ENCODE measurements at regions not wholly inside any gene's neighbourhood (a gene's known extent, or its start where the extent isn't known, plus 50 kb on each side); places are given as distances from the start of the nearest gene placed in this dataset.
"Not testable (repeated sequence)": the region's sequence is repeated elsewhere in the genome, so short reads cannot be mapped to it uniquely, and the experiment has no call there.

- DNase-seq: no peak
Observed at GRCh38 chr6:167470836-167471547, 146.1 kb downstream of the TTLL2 start.

DNA sequence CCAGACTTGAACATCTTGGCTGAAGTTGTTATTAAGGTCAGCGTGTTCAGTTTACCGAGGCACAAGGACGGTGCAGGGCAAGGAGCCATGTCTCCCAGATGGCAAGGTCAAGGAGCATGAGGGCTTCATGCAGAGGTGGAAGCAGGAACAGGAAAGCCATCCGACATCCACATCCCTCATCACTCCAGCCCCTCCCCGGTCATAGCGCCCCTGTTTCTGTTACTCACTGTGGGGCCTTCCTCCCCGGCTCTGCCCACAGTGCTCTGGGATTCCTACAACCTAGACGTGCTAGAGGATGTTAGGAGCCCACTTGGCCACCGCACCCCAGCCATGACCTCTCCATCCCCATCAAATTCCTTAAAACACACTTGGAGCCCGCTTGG, 146.7 kb downstream of the TTLL2 start:
- no peak for DNase-seq

- DNase-seq: no peak
Observed at GRCh38 chr6:167472148-167472547, 147.3 kb downstream of the TTLL2 start.

- DNase-seq: no peak
Observed at GRCh38 chr6:167472880-167473279, 148.0 kb downstream of the TTLL2 start.

DNA sequence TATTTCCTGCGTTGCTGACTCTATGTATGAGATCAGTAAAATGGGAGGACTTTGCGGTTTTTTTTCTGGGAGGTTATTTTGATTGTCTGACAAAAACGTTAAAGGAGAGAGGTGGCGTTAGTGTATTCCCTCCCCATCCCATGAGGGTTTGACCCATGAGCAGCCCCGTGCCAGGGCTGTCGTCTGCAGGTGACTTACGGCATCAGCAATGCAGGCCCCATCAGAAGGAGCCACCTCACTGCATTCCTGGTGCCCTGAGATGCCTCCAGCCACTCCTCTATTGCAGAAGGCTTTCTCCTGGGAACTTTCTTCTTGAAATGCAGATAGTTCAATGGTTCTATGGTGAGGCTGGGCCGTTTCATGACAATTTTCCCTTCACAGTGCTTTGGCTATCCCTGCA, 149.3 kb downstream of the TTLL2 start:
- no peak for DNase-seq

DNA sequence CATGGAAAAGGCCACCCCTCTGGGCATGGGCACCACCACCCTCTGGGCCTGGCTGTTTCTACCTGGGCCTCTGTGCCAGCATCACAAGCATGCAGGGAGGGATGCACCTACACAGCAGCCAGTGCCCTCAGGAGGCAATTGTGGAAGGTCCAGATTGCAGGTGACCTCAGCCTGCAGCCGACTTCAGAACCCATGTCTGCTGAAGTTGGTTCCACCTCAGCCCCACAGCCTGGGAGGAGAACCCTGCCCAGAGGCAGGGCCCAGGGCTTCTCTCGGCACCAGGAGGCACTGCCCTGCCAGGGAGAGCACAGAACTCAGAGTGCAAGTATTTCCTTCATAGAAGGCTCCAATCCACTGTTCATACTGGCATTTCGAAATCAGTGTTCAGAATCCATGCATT, 149.8 kb downstream of the TTLL2 start:
- no peak for DNase-seq

GRCh38 chr6:167475947-167476346, 151.1 kb downstream of the TTLL2 start:
- DNase-seq: no peak

DNA sequence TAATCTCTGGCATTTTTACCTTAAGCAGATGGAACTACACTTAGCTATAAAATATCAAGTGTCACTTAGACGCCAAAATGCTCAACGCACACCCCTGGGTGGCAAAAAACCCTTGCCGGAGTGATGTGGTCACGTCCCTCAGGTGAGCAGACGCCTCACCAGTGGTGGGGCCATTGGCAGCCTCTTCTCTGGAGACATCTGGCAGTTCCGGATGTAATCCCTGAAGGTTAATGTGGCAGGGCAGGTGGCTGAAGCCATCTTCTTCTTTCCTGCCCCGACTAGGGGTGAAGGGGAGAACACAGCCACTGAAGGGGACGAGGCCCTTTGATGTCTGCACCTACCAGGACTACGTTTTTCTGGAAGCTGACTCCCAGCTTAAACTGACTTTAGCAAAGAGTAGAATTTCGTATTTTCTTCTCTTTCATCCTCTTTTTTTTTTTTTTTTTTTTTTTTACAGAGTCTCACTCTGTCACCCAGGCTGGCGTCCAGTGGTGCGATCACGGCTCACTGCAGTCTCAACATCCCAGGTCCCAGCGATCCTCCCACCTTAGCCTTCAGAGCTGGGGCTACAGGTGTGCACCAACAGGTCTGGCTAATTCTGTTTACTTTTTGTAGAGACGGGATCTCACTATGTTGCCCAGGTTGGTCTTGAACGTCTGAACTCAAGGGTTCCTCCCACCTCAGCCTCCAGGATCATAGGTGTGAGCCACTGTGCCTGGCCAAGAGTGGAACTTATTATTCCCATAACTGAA, 152.1 kb downstream of the TTLL2 start:
- no peak for DNase-seq

DNA sequence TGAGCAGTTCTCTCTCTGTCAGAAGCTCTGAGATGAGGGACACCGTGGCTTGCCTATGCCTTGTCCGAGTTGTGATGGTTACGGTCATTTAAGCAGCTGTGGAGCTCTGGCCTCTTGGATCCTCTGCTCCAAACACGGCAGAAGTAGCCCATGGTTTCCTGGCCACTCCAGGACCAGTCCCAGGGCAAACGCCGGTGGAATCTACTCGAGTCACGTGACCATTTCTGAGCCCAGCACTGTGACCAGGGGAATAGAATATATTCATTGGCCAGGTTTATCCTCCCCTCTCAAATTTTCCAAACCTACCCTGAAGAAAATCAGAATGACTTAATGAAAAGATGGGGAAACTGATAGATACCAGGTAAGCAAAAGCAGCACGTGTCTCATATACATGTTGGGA, 152.8 kb downstream of the TTLL2 start:
- DNase-seq: no peak

GRCh38 chr6:167479301-167479700, 154.4 kb downstream of the TTLL2 start:
- no peak for DNase-seq

- no peak for DNase-seq
Observed at GRCh38 chr6:167479901-167480648, 155.2 kb downstream of the TTLL2 start.

GRCh38 chr6:167481307-167481926, 156.5 kb downstream of the TTLL2 start:
- no peak for DNase-seq

GRCh38 chr6:167482801-167483200, 157.9 kb downstream of the TTLL2 start:
- DNase-seq: not testable (repeated sequence)

GRCh38 chr6:167485186-167485978, 160.5 kb downstream of the TTLL2 start:
- DNase-seq: no peak

GRCh38 chr6:167487749-167488664, 163.1 kb downstream of the TTLL2 start:
- no peak for DNase-seq

- no peak for DNase-seq
Observed at GRCh38 chr6:167491438-167492099, 166.7 kb downstream of the TTLL2 start.

GRCh38 chr6:167492100-167492449, 167.2 kb downstream of the TTLL2 start:
- DNase-seq: no peak

DNA sequence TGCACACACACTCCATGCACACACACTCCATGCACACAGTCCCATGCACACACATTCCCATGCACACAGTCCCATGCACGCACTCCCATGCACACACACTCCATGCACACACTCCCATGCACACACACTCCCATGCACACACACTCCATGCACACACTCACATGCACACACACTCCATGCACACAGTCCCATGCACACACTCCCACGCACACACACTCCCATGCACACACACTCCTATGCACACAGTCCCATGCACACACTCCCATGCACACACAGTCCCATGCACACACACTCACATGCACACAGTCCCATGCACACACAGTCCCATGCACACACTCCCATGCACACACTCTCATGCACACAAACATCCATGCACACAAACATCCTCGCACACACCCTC, 168.4 kb downstream of the TTLL2 start:
- DNase-seq: no peak

DNA sequence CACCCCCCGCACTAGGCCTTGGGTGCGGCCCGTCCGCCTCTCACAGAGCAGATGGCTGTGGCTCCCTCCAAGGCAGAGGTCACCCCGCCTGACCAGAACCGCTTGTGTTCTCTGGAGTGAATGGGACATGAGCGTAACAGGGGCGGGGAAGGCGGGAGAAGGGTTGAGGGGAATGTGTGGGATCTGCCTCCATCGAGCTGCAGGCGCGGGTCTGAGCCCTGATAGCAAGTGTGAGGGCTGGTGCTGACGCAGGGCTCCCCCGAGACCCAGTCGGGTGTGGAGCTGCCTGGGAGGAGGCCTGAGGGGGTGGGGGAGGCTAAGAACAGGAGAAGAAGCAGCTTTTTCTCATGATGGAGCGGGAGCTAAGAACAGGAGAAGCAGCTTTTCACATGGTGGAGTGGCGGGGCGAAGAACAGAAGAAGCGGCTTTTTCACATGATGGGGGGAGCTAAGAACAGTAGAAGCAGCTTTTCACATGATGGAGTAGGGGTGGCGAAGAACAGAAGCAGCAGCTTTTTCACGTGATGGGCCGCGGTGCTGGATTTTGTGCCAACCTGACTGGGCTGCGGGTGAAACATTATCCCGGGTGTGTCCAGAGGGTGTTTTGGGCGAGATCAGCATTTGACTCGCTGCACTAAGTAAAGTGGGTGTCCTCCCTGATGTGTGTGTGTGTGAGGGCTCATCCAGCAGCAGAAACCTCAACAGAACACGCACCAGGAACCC, 169.3 kb downstream of the TTLL2 start:
- DNase-seq: no peak
